HepG2 (cell line): ENCODE measurements at regions not wholly inside any gene's neighbourhood (a gene's known extent, or its start where the extent isn't known, plus 50 kb on each side); places are given as distances from the start of the nearest gene placed in this dataset.

Source experiments
- ATAC-seq: fragments of 200-7000 bp; cut with Tn5 transposase; 3 replicates; pipeline ENCODE4 v1.9.1; 2020; ENCODE audit warnings: mild to moderate bottlenecking, moderate library complexity
- BruUV-seq: library from RNA; stranded (reverse); fragments of 400-500 nt; replicated peaks from 2 replicates; lab custom pipeline; 2021; lab: Mats Ljungman, UMichigan
- CTCF ChIA-PET: fragments of 300-600 bp; formaldehyde crosslinking; extraction: SDS; loops from one replicate; lab custom pipeline; 2021; ENCODE audit warnings: low total read pairs, inconsistent platforms, low intra/inter-chr PET ratio; lab: Yijun Ruan, JAX
- POLR2A ChIA-PET: fragments of 350-600 bp; sonication (Branson Sonifier 250); formaldehyde crosslinking; loops from one replicate; lab custom pipeline; 2020; ENCODE audit warnings: antibody characterized with exemption, inconsistent platforms; lab: Yijun Ruan, JAX
- DNase-seq: peaks from one replicate; pipeline ENCODE4 v3.0.0-alpha.2; 2015; ENCODE audit warnings: low spot score
- FAIRE-seq: peaks from 3 replicates; lab custom pipeline; 2011; peaks lifted over from hg19 to GRCh38; lab: Jason Lieb, UNC
- H2AFZ ChIP-seq: one replicate; pipeline ENCODE4 v1.6.1; 2011; ENCODE audit warnings: low read length, inconsistent platforms
- H3K27ac ChIP-seq: fragments of 300-600 bp; 3 replicates; pipeline ENCODE4 v1.8.0; 2011; ENCODE audit warnings: mixed run types, mild to moderate bottlenecking, mixed read lengths, low read length, inconsistent platforms; ENCODE audit not compliant: insufficient read depth; ENCODE audit errors: extremely low read length
- H3K27me3 ChIP-seq, 2 experiments: fragments of 200-600 bp in 1 of 2; 2 replicates in 1 of 2; 3 replicates in 1 of 2; pipeline versions ENCODE4 v1.6.0 to v1.8.0; 2011; ENCODE audit warnings: low read length in 2 of 2, mild to moderate bottlenecking in 2 of 2, moderate library complexity in 2 of 2, inconsistent platforms in 1 of 2; ENCODE audit not compliant: insufficient read depth in 2 of 2, control insufficient read depth in 1 of 2
- H3K36me3 ChIP-seq, 2 experiments: fragments of 200-600 bp in 1 of 2; replicated peaks in 1 of 2; 2 replicates in 1 of 2; 3 replicates in 1 of 2; pipeline versions ENCODE4 v1.5.1 to v1.8.0; 2011; ENCODE audit warnings: low read length in 2 of 2, inconsistent platforms in 1 of 2; ENCODE audit not compliant: insufficient read depth in 2 of 2, control insufficient read depth in 1 of 2
- H3K4me1 ChIP-seq: 2 replicates; pipeline ENCODE4 v1.5.1; 2012; ENCODE audit warnings: low read length, inconsistent platforms; ENCODE audit not compliant: insufficient read depth
- H3K4me2 ChIP-seq: 2 replicates; pipeline ENCODE4 v1.6.0; 2011; ENCODE audit warnings: low read depth, low read length, inconsistent platforms
- H3K4me3 ChIP-seq, 3 experiments: fragments of 200-600 bp in 1 of 3; sonication (generic), shearing (Covaris generic) in 1 of 3; replicated peaks in 1 of 3; 2 replicates each; pipeline ENCODE4 v1.5.1; 2011 to 2016; ENCODE audit warnings: low read length in 3 of 3, inconsistent platforms in 2 of 3, low read depth in 2 of 3, mild to moderate bottlenecking in 2 of 3, control low read depth in 1 of 3, mixed read lengths in 1 of 3; ENCODE audit not compliant: insufficient read depth in 1 of 3
- H3K79me2 ChIP-seq: one replicate; pipeline ENCODE4 v1.6.1; 2011; ENCODE audit warnings: low read length, inconsistent platforms; ENCODE audit not compliant: insufficient read depth
- H3K9ac ChIP-seq: 2 replicates; pipeline ENCODE4 v1.6.0; 2011; ENCODE audit warnings: mild to moderate bottlenecking, low read depth, low read length, inconsistent platforms; ENCODE audit not compliant: insufficient read depth
- H3K9me3 ChIP-seq: 2 replicates; pipeline ENCODE4 v1.5.1; 2012; ENCODE audit warnings: mild to moderate bottlenecking, low read length
- H4K20me1 ChIP-seq: 2 replicates; pipeline ENCODE4 v1.6.0; 2011; ENCODE audit warnings: inconsistent platforms, mild to moderate bottlenecking, low read length, moderate library complexity; ENCODE audit not compliant: insufficient read depth
- CREBL2 ChIP-seq: sonication (generic); formaldehyde crosslinking; IDR thresholded peaks from 2 replicates; pipeline ENCODE4 v1.8.1; 2023; ENCODE audit warnings: missing genetic modification reagents, mild to moderate bottlenecking, borderline replicate concordance
- CSRNP2 ChIP-seq: sonication (generic); formaldehyde crosslinking; conservative IDR thresholded peaks from 2 replicates; pipeline ENCODE4 v1.8.0; 2022; ENCODE audit warnings: low read depth, missing genetic modification reagents
- DMAP1 ChIP-seq: IDR thresholded peaks from 2 replicates; pipeline ENCODE4 v1.6.1; 2016
- DNMT3B ChIP-seq: conservative IDR thresholded peaks from 2 replicates; pipeline ENCODE4 v1.6.1; 2016; ENCODE audit warnings: missing biosample characterization, control low read depth
- FLYWCH1 ChIP-seq: sonication (generic); formaldehyde crosslinking; IDR thresholded peaks from 2 replicates; pipeline ENCODE4 v1.8.1; 2023; ENCODE audit warnings: mild to moderate bottlenecking, missing genetic modification reagents
- FOXK2 ChIP-seq: fragments of 450-650 bp; IDR thresholded peaks from 2 replicates; pipeline ENCODE4 v1.6.1; 2016
- HDAC2 ChIP-seq: sonication (generic); formaldehyde crosslinking; IDR thresholded peaks from 2 replicates; pipeline ENCODE4 v1.4.0; 2020; ENCODE audit warnings: missing genetic modification reagents
- HNRNPLL ChIP-seq: fragments of 200-400 bp; formaldehyde crosslinking; IDR thresholded peaks from 2 replicates; pipeline ENCODE4 v1.6.1; 2017; ENCODE audit warnings: mild to moderate bottlenecking, low read depth, low read length; ENCODE audit not compliant: poor library complexity, severe bottlenecking
- HNRNPUL1 ChIP-seq: fragments of 200-400 bp; formaldehyde crosslinking; IDR thresholded peaks from 2 replicates; pipeline ENCODE4 v1.6.1; 2017; ENCODE audit warnings: low read depth, mild to moderate bottlenecking, low read length, moderate library complexity
- KLF9 ChIP-seq: IDR thresholded peaks from 2 replicates; pipeline ENCODE4 v1.6.1; 2016; ENCODE audit warnings: low read depth
- KMT2B ChIP-seq: IDR thresholded peaks from 2 replicates; pipeline ENCODE4 v1.6.1; 2016; ENCODE audit warnings: missing genetic modification reagents, missing compliant biosample characterization
- SRSF4 ChIP-seq: fragments of 200-400 bp; formaldehyde crosslinking; IDR thresholded peaks from one replicate; pipeline ENCODE4 v1.6.1; 2018; ENCODE audit warnings: mild to moderate bottlenecking, low read depth, low read length, moderate library complexity; ENCODE audit not compliant: poor library complexity, severe bottlenecking
- TBL1XR1 ChIP-seq: fragments of 150-350 bp; IDR thresholded peaks from 2 replicates; pipeline ENCODE4 v1.6.1; 2014; ENCODE audit warnings: borderline replicate concordance, low read length; ENCODE audit not compliant: partially characterized antibody
- ZFP90 ChIP-seq: sonication (generic); formaldehyde crosslinking; IDR thresholded peaks from 2 replicates; pipeline ENCODE4 v1.8.0; 2022; ENCODE audit warnings: missing genetic modification reagents, mild to moderate bottlenecking, inconsistent platforms, borderline replicate concordance
- ZNF138 ChIP-seq: sonication (generic); formaldehyde crosslinking; IDR thresholded peaks from 2 replicates; pipeline ENCODE4 v1.5.0; 2020; ENCODE audit warnings: mild to moderate bottlenecking, low read depth, missing genetic modification reagents
- ZNF513 ChIP-seq: sonication (generic); formaldehyde crosslinking; conservative IDR thresholded peaks from 2 replicates; pipeline ENCODE4 v1.5.0; 2020; ENCODE audit warnings: missing genetic modification reagents
- ZNF577 ChIP-seq: sonication (generic); formaldehyde crosslinking; IDR thresholded peaks from 2 replicates; pipeline ENCODE4 v1.4.0; 2020; ENCODE audit warnings: mild to moderate bottlenecking, low read depth, missing genetic modification reagents, borderline replicate concordance
- ZNF761 ChIP-seq: sonication (generic); formaldehyde crosslinking; conservative IDR thresholded peaks from 2 replicates; pipeline ENCODE4 v1.4.0; 2020; ENCODE audit warnings: mild to moderate bottlenecking, missing genetic modification reagents
- ZSCAN5A ChIP-seq: sonication (generic); formaldehyde crosslinking; IDR thresholded peaks from 2 replicates; pipeline ENCODE4 v1.8.0; 2022; ENCODE audit warnings: mild to moderate bottlenecking, missing genetic modification reagents, borderline replicate concordance
- WGBS: methylation state at CpG from one replicate; pipeline ENCODE4 v1.1.6; 2017; ENCODE audit warnings: low lambda C conversion rate; 5-methylcytosine and 5-hydroxymethylcytosine counted together
- in situ Hi-C: cut with HindIII; loops from 2 replicates; pipeline ENCODE4 v1.10.0; 2017; ENCODE audit warnings: low pct_unique_long_range_greater_than_20kb; ENCODE audit not compliant: extremely low pct_ligation_motif_present
- intact Hi-C: fragments of 100-400 bp; cut with micrococcal nuclease; formaldehyde crosslinking; loops from one replicate; pipeline ENCODE4 v1.10.0; 2022; ENCODE audit not compliant: unreplicated experiment
- TF ChIP-seq, protein P1 (sequence below): IDR thresholded peaks from 2 replicates; pipeline ENCODE4 v1.6.1; 2016; ENCODE audit warnings: low read depth

GRCh38 chr18:59833785-59834184 is 66.0 kb upstream of the PMAIP1 start:
- TF ChIP-seq ZSCAN5A (CRISPR knock-in tag) (no peak), CSRNP2 (no peak), CREBL2 (CRISPR knock-in tag) (no peak), KMT2B (CRISPR knock-in tag) (no peak), ZNF761 (CRISPR knock-in tag) (no peak), HNRNPLL (no peak), DMAP1 (CRISPR knock-in tag) (no peak), FOXK2 (no peak), ZNF138 (CRISPR knock-in tag) (no peak), KLF9 (CRISPR knock-in tag) (no peak), ZNF513 (CRISPR knock-in tag) (no peak), HNRNPUL1 (no peak), FLYWCH1 (CRISPR knock-in tag) (no peak), TBL1XR1 (no peak), ZFP90 (CRISPR knock-in tag) (no peak), ZNF577 (CRISPR knock-in tag) (no peak), SRSF4 (no peak), HDAC2 (CRISPR knock-in tag) (no peak), DNMT3B (CRISPR knock-in tag) (no peak)
- TF ChIP-seq, protein P1, sequence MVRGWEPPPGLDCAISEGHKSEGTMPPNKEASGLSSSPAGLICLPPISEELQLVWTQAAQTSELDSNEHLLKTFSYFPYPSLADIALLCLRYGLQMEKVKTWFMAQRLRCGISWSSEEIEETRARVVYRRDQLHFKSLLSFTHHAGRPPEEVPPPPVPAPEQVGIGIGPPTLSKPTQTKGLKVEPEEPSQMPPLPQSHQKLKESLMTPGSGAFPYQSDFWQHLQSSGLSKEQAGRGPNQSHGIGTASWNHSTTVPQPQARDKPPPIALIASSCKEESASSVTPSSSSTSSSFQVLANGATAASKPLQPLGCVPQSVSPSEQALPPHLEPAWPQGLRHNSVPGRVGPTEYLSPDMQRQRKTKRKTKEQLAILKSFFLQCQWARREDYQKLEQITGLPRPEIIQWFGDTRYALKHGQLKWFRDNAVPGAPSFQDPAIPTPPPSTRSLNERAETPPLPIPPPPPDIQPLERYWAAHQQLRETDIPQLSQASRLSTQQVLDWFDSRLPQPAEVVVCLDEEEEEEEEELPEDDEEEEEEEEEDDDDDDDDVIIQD (CRISPR knock-in tag) = no peak
- POLR2A ChIA-PET = no interaction called here
- H3K36me3 ChIP-seq = no peaks in the 10 kb centered on the region
- ATAC-seq (no peak), FAIRE-seq (no peak), DNase-seq (no peak)
- H3K4me2 ChIP-seq = no peak overlapping the region
- no peaks in the 10 kb centered on the region for H3K9me3 ChIP-seq
- no peak overlapping the region for H3K9ac ChIP-seq
- BruUV-seq = no TSS peak
- no peak overlapping the region for H3K4me3 ChIP-seq
- H3K79me2 ChIP-seq = no peaks in the 10 kb centered on the region
- 0% methylated on average over 3 of the region's 3 CpGs for WGBS
- intact Hi-C loops = loop anchor here (10.0 kb wide), 2 partner anchors 141 to 581 kb away; no protein-coding TSS in a partner anchor
- in situ Hi-C loops = loop anchor here (25.0 kb wide), 1 partner anchor 704 kb away; no protein-coding TSS in a partner anchor
- CTCF ChIA-PET = no interaction called here
- H4K20me1 ChIP-seq = no peaks in the 10 kb centered on the region
- H3K27me3 ChIP-seq = peaks cover 0 to 6% of the 10 kb centered on the region in 2 experiments; a peak in 1 of 5 replicates
- H3K27ac ChIP-seq = no peak overlapping the region
- H3K4me1 ChIP-seq = no peaks in the 10 kb centered on the region
- no peak overlapping the region for H2AFZ ChIP-seq
